Esophagus squamous epithelium (tissue), 5 donors: ENCODE measurements at regions not wholly inside any gene's neighbourhood (a gene's known extent, or its start where the extent isn't known, plus 50 kb on each side); places are given as distances from the start of the nearest gene placed in this dataset.

Source experiments
- DNase-seq: peaks from one replicate; lab custom pipeline; 2025; lab: John Stamatoyannopoulos, UW
- H3K27ac ChIP-seq, 4 donors: fragments of 200-600 bp; sonication (generic); one replicate each; pipeline ENCODE4 v1.5.1; 2016 to 2019; ENCODE audit warnings: mild to moderate bottlenecking in 1 of 4
- H3K27me3 ChIP-seq, 4 donors: fragments of 200-600 bp; sonication (generic); 1 replicate in 3 of 4; 2 replicates in 1 of 4; pipeline versions ENCODE4 v1.5.1 to v1.6.0; 2017 to 2021; ENCODE audit warnings: antibody characterized with exemption in 1 of 4
- H3K36me3 ChIP-seq, 3 donors: fragments of 200-600 bp; sonication (generic); one replicate each; pipeline ENCODE4 v1.5.1; 2016 to 2019
- H3K4me1 ChIP-seq, 3 donors: fragments of 200-600 bp; sonication (generic); one replicate each; pipeline ENCODE4 v1.5.1; 2017 to 2019
- H3K4me3 ChIP-seq, 4 donors: fragments of 200-600 bp; sonication (generic); 1 replicate in 3 of 4; 2 replicates in 1 of 4; pipeline ENCODE4 v1.5.1; 2016 to 2019; ENCODE audit warnings: mild to moderate bottlenecking in 2 of 4, moderate library complexity in 1 of 4
- H3K9me3 ChIP-seq, 3 donors: fragments of 200-600 bp; sonication (generic); one replicate each; pipeline ENCODE4 v1.5.1; 2016 to 2019
- CTCF ChIP-seq, 6 experiments: fragments of 450-650 bp in 4 of 6; fragments of 200-600 bp in 2 of 6; sonication (generic) in 2 of 6; IDR thresholded peaks; one replicate each; pipeline ENCODE4 v1.5.1; 2016 to 2019; ENCODE audit warnings: antibody characterized with exemption in 6 of 6, mild to moderate bottlenecking in 4 of 6, moderate library complexity in 4 of 6
- POLR2A ChIP-seq, 4 donors: fragments of 450-650 bp; IDR thresholded peaks; one replicate each; pipeline ENCODE4 v1.6.1; 2017; ENCODE audit warnings: antibody characterized with exemption in 4 of 4, mild to moderate bottlenecking in 4 of 4, moderate library complexity in 3 of 4
- WGBS, 2 donors: methylation state at CpG; one replicate each; pipeline ENCODE4 v1.1.5; 2018; 5-methylcytosine and 5-hydroxymethylcytosine counted together
- intact Hi-C: fragments of 100-400 bp; cut with DNase I; formaldehyde crosslinking; loops from one replicate; pipeline ENCODE4 v1.15.0; 2022
- donor health status: DM: yes; HTN: yes; CAD: no.

- Histone ChIP-seq H3K36me3 (no peaks in the 10 kb centered on the region), H3K27ac (no peak overlapping the region), H3K4me1 (peaks cover 0 to 6% (median 6%) of the 10 kb centered on the region in 3 donors), H3K27me3 (no peaks in the 10 kb centered on the region), H3K4me3 (no peak overlapping the region), H3K9me3 (no peaks in the 10 kb centered on the region)
- intact Hi-C loops: no loop called here
- WGBS, 2 donors: 68 to 72% methylated on average over 2 of the region's 2 CpGs
- no peak for DNase-seq
- TF ChIP-seq POLR2A (IDR thresholded peaks at IDR 0.05) (no peak), CTCF (IDR thresholded peaks at IDR 0.05) (no peak)
These were observed 131.5 kb upstream of the TMCC3 start for GRCh38 chr12:94781835-94782234.

GRCh38 chr12:94779485-94779884 lies 129.1 kb upstream of the TMCC3 start:
- H3K36me3 ChIP-seq: no peaks in the 10 kb centered on the region
- H3K4me3 ChIP-seq: no peak overlapping the region
- TF ChIP-seq POLR2A (IDR thresholded peaks at IDR 0.05) (no peak), CTCF (IDR thresholded peaks at IDR 0.05) (no peak)
- no peaks in the 10 kb centered on the region for H3K9me3 ChIP-seq
- DNase-seq: no peak
- H3K27me3 ChIP-seq: no peaks in the 10 kb centered on the region
- H3K27ac ChIP-seq: no peak overlapping the region
- 18 to 27% methylated on average over 6 of the region's 6 CpGs for WGBS, 2 donors
- intact Hi-C loops: no loop called here
- H3K4me1 ChIP-seq: peaks cover 0 to 6% (median 6%) of the 10 kb centered on the region in 3 donors

DNA sequence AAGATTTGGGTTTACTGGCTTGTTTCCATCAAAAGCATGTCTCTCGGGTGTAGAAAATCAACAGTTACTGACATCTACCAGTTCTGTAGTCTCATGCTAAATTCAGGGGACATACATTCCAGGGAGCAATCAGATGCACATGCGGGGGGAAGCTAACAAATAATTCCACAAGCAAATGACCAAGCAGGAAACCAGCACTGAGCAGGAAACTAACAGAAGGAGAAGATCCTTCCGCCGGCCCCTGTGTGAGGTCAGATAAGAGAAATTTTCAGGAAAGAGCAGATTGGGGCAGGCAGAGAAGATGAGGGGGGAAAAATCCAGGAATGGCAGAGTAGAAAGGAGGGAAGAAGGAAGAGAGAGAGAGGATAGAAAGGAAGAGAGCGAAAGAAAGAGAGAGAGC lies 127.6 kb upstream of the TMCC3 start:
- TF ChIP-seq CTCF (IDR thresholded peaks at IDR 0.05) (no peak), POLR2A (IDR thresholded peaks at IDR 0.05) (no peak)
- H3K27ac ChIP-seq: no peak overlapping the region
- no peaks in the 10 kb centered on the region for H3K27me3 ChIP-seq
- H3K4me1 ChIP-seq: peaks cover 0 to 3% (median 0%) of the 10 kb centered on the region in 3 donors
- no peaks in the 10 kb centered on the region for H3K36me3 ChIP-seq
- WGBS, 2 donors: 69 to 70% methylated on average over 5 of the region's 5 CpGs
- intact Hi-C loops: no loop called here
- no peak for DNase-seq
- no peaks in the 10 kb centered on the region for H3K9me3 ChIP-seq
- H3K4me3 ChIP-seq: no peak overlapping the region

DNA sequence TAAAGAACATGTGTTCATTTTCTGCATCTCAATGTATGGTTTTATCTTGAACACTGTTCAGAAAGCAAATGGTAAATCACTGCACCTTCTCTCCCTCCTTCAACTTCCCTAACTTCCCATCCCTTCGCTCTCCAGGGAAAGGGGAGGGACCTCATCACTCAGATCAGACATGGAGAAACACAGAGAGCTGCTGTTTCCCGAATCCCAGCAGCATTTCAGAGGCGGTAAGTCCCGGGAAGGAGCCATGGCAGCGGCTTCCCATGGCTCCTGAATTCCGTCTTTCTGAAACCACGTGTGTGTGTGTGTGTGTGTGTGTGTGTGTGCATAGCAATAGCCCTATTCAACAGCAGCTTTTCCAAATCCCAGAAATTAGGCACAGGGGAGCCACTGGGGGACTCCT lies 125.4 kb upstream of the TMCC3 start:
- Histone ChIP-seq H3K4me1 (peaks cover 0 to 3% (median 0%) of the 10 kb centered on the region in 3 donors), H3K9me3 (no peaks in the 10 kb centered on the region), H3K4me3 (no peak overlapping the region), H3K27ac (no peak overlapping the region), H3K27me3 (no peaks in the 10 kb centered on the region), H3K36me3 (no peaks in the 10 kb centered on the region)
- no peak for DNase-seq
- intact Hi-C loops: no loop called here
- TF ChIP-seq CTCF (IDR thresholded peaks at IDR 0.05) (no peak), POLR2A (IDR thresholded peaks at IDR 0.05) (no peak)
- WGBS, 2 donors: 74 to 98% methylated on average over 7 of the region's 7 CpGs

DNA sequence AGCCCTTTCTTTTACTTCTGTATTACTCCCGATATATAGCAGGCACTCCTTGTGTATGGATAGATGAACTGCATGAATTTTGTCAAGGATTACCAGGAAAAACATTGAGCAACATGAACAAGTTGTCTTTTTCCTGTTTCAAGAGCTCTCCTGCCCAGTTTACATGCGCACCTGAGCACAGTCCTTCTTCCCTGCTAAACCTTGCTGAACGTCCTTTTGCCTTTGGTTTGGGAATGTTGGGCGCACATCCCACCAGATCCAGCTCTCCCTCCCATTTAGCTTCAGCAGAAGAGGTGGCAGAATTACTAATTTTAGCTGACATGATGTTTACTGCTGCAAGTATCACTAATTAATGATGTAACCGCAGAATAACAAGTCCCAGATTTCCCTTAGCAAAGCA lies 121.4 kb upstream of the TMCC3 start:
- no peaks in the 10 kb centered on the region for H3K36me3 ChIP-seq
- H3K4me1 ChIP-seq: peaks cover 0 to 5% (median 0%) of the 10 kb centered on the region in 3 donors
- no peaks in the 10 kb centered on the region for H3K9me3 ChIP-seq
- H3K4me3 ChIP-seq: no peak overlapping the region
- intact Hi-C loops: no loop called here
- no peak for DNase-seq
- TF ChIP-seq POLR2A (IDR thresholded peaks at IDR 0.05) (no peak), CTCF (IDR thresholded peaks at IDR 0.05) (no peak)
- H3K27ac ChIP-seq: no peak overlapping the region
- H3K27me3 ChIP-seq: no peaks in the 10 kb centered on the region
- whole genome bisulfite sequencing, 2 donors: 78 to 90% methylated on average over 5 of the region's 5 CpGs
